H9 (cell line): ENCODE measurements at regions not wholly inside any gene's neighbourhood (a gene's known extent, or its start where the extent isn't known, plus 50 kb on each side); places are given as distances from the start of the nearest gene placed in this dataset.

ENCODE experiments used
- DNase-seq: peaks from one replicate; pipeline ENCODE4 v3.0.0-alpha.2; 2017
- H2AFZ ChIP-seq: one replicate; pipeline ENCODE4 v1.6.1; 2013; ENCODE audit warnings: mild to moderate bottlenecking, low read length, control low read depth, moderate library complexity
- H2AK5ac ChIP-seq: 2 replicates; pipeline ENCODE4 v1.6.1; 2013; ENCODE audit warnings: low read length, control low read depth, mixed read lengths; ENCODE audit not compliant: insufficient read length
- H2BK120ac ChIP-seq: one replicate; pipeline ENCODE4 v1.6.1; 2013; ENCODE audit warnings: low read depth, mild to moderate bottlenecking, low read length, control low read depth, inconsistent platforms; ENCODE audit not compliant: poor library complexity, severe bottlenecking
- H2BK12ac ChIP-seq: 2 replicates; pipeline ENCODE4 v1.6.1; 2013; ENCODE audit warnings: low read length, control low read depth, mixed read lengths, low read depth; ENCODE audit not compliant: insufficient read length
- H2BK15ac ChIP-seq: 2 replicates; pipeline ENCODE4 v1.6.1; 2013; ENCODE audit warnings: low read depth, low read length, control low read depth
- H2BK20ac ChIP-seq: one replicate; pipeline ENCODE4 v1.6.1; 2013; ENCODE audit warnings: low read depth, mild to moderate bottlenecking, low read length, control low read depth, inconsistent platforms; ENCODE audit not compliant: poor library complexity, severe bottlenecking
- H2BK5ac ChIP-seq: 2 replicates; pipeline ENCODE4 v1.6.1; 2013; ENCODE audit warnings: low read length, control low read depth, mixed read lengths; ENCODE audit not compliant: insufficient read length
- H3K14ac ChIP-seq: 2 replicates; pipeline ENCODE4 v1.6.1; 2013; ENCODE audit warnings: low read length, control low read depth; ENCODE audit not compliant: insufficient read depth
- H3K18ac ChIP-seq: 2 replicates; pipeline ENCODE4 v1.6.1; 2013; ENCODE audit warnings: low read depth, mild to moderate bottlenecking, mixed read lengths, low read length, control low read depth; ENCODE audit not compliant: insufficient read length
- H3K23ac ChIP-seq: 2 replicates; pipeline ENCODE4 v1.6.1; 2013; ENCODE audit warnings: low read length, control low read depth, mixed read lengths, low read depth; ENCODE audit not compliant: insufficient read length
- H3K23me2 ChIP-seq: 2 replicates; pipeline ENCODE4 v1.6.1; 2013; ENCODE audit warnings: low read depth, mild to moderate bottlenecking, mixed read lengths, low read length, control low read depth; ENCODE audit not compliant: insufficient read length, poor library complexity, severe bottlenecking
- H3K27ac ChIP-seq: 2 replicates; pipeline ENCODE4 v1.5.1; 2013; ENCODE audit warnings: low read length, control low read depth, mixed read lengths, low read depth; ENCODE audit not compliant: insufficient read length
- H3K27me3 ChIP-seq: 2 replicates; pipeline ENCODE4 v1.6.1; 2013; ENCODE audit warnings: low read length, control low read depth, inconsistent platforms; ENCODE audit not compliant: insufficient read depth
- H3K4ac ChIP-seq: 2 replicates; pipeline ENCODE4 v1.6.1; 2013; ENCODE audit warnings: low read depth, mild to moderate bottlenecking, control low read depth, inconsistent platforms, low read length, moderate library complexity
- H3K4me1 ChIP-seq: 2 replicates; pipeline ENCODE4 v1.6.1; 2013; ENCODE audit warnings: low read length, control low read depth, inconsistent platforms; ENCODE audit not compliant: insufficient read depth
- H3K4me2 ChIP-seq: 2 replicates; pipeline ENCODE4 v1.6.1; 2013; ENCODE audit warnings: low read length, control low read depth, mixed read lengths; ENCODE audit not compliant: insufficient read length, insufficient read depth
- H3K56ac ChIP-seq: 2 replicates; pipeline ENCODE4 v1.6.1; 2013; ENCODE audit warnings: low read depth, mild to moderate bottlenecking, mixed read lengths, low read length, control low read depth; ENCODE audit not compliant: insufficient read length
- H3K79me1 ChIP-seq: 2 replicates; pipeline ENCODE4 v1.6.1; 2013; ENCODE audit warnings: low read depth, mild to moderate bottlenecking, moderate library complexity, low read length, control low read depth, inconsistent platforms; ENCODE audit not compliant: insufficient read depth, poor library complexity, severe bottlenecking
- H3K79me2 ChIP-seq: 2 replicates; pipeline ENCODE4 v1.6.1; 2013; ENCODE audit warnings: low read length, control low read depth, inconsistent platforms; ENCODE audit not compliant: insufficient read depth
- H3K9ac ChIP-seq: 2 replicates; pipeline ENCODE4 v1.6.1; 2013; ENCODE audit warnings: low read length, control low read depth, mixed read lengths; ENCODE audit not compliant: insufficient read length; ENCODE audit errors: extremely low read depth
- H3K9me3 ChIP-seq: one replicate; pipeline ENCODE4 v1.6.1; 2013; ENCODE audit warnings: low read depth, low read length, inconsistent platforms; ENCODE audit not compliant: control insufficient read depth
- H3T11ph ChIP-seq: one replicate; pipeline ENCODE4 v1.6.1; 2013; ENCODE audit warnings: mild to moderate bottlenecking, low read length, control low read depth, inconsistent platforms
- H4K20me1 ChIP-seq: one replicate; pipeline ENCODE4 v1.6.1; 2013; ENCODE audit not compliant: control insufficient read depth, insufficient read length, insufficient read depth
- H4K5ac ChIP-seq: 2 replicates; pipeline ENCODE4 v1.6.1; 2013; ENCODE audit warnings: low read depth, mild to moderate bottlenecking, mixed read lengths, low read length, control low read depth; ENCODE audit not compliant: insufficient read length
- H4K8ac ChIP-seq: replicated peaks from 2 replicates; pipeline ENCODE4 v1.6.1; 2013; ENCODE audit warnings: low read length, control low read depth, mixed read lengths, low read depth; ENCODE audit not compliant: insufficient read length
- H4K91ac ChIP-seq: 2 replicates; pipeline ENCODE4 v1.6.1; 2013; ENCODE audit warnings: low read depth, mild to moderate bottlenecking, moderate library complexity, mixed read lengths, low read length, control low read depth; ENCODE audit not compliant: insufficient read length
- H3K27ac Mint-ChIP-seq, 3 experiments: 2 replicates in 2 of 3; 3 replicates in 1 of 3; pipeline ENCODE4 v1.8.0; 2020 to 2021; ENCODE audit warnings: mixed read lengths in 3 of 3, mild to moderate bottlenecking in 1 of 3, moderate library complexity in 1 of 3
- H3K27me3 Mint-ChIP-seq: 2 replicates; pipeline ENCODE4 v1.8.0; 2021; ENCODE audit warnings: low read depth, mild to moderate bottlenecking, moderate library complexity, mixed read lengths
- H3K36me3 Mint-ChIP-seq, 3 experiments: 2 replicates in 2 of 3; 3 replicates in 1 of 3; pipeline ENCODE4 v1.8.0; 2020 to 2021; ENCODE audit warnings: low read depth in 3 of 3, mixed read lengths in 3 of 3; ENCODE audit not compliant: insufficient read depth in 1 of 3
- H3K4me1 Mint-ChIP-seq, 2 experiments: 2 replicates each; pipeline ENCODE4 v1.8.0; 2020; ENCODE audit warnings: mixed read lengths in 2 of 2
- H3K4me3 Mint-ChIP-seq, 2 experiments: 2 replicates in 1 of 2; 3 replicates in 1 of 2; pipeline ENCODE4 v1.8.0; 2020 to 2021; ENCODE audit warnings: mild to moderate bottlenecking in 2 of 2, mixed read lengths in 2 of 2, moderate library complexity in 1 of 2
- H3K9me3 Mint-ChIP-seq, 2 experiments: 2 replicates in 1 of 2; 3 replicates in 1 of 2; pipeline ENCODE4 v1.8.0; 2020; ENCODE audit warnings: mild to moderate bottlenecking in 2 of 2, mixed read lengths in 2 of 2, moderate library complexity in 1 of 2
- CTCF ChIP-seq: fragments of 200-600 bp; sonication (generic); conservative IDR thresholded peaks from 3 replicates; pipeline ENCODE4 v1.8.0; 2021; ENCODE audit warnings: antibody characterized with exemption, mild to moderate bottlenecking
- WGBS: extraction: QIAGEN DNeasy Blood & Tissue Kit; methylation state at CpG from one replicate; pipeline ENCODE4 v1.1.7; 2013; ENCODE audit warnings: missing lambda C conversion rate, low lambda C conversion rate, mixed read lengths; ENCODE audit not compliant: insufficient read length; ENCODE audit errors: extremely low coverage; 5-methylcytosine and 5-hydroxymethylcytosine counted together

GRCh38 chr16:87551487-87551886 lies 50.8 kb upstream of the JPH3 start:
- Histone ChIP-seq H3K23me2 (no peaks in the 10 kb centered on the region), H3K18ac (no peak overlapping the region), H3K56ac (no peak overlapping the region), H3K4me2 (no peak overlapping the region), H2BK12ac (no peak overlapping the region), H2BK120ac (no peak overlapping the region), H4K8ac (no peak overlapping the region), H3K27ac (no peak overlapping the region), H2BK15ac (no peak overlapping the region), H2AFZ (no peak overlapping the region), H3K4ac (no peak overlapping the region), H3K27me3 (no peaks in the 10 kb centered on the region), H3K23ac (no peak overlapping the region), H2BK5ac (no peak overlapping the region), H4K91ac (no peak overlapping the region), H3K79me2 (no peaks in the 10 kb centered on the region), H3K9me3 (no peaks in the 10 kb centered on the region), H4K20me1 (no peaks in the 10 kb centered on the region), H3T11ph (no peak overlapping the region), H3K9ac (no peak overlapping the region), H3K14ac (no peak overlapping the region), H3K4me1 (no peaks in the 10 kb centered on the region), H2BK20ac (no peak overlapping the region), H3K79me1 (no peaks in the 10 kb centered on the region), H4K5ac (no peak overlapping the region), H2AK5ac (no peak overlapping the region)
- Mint-ChIP-seq H3K27ac (no peak overlapping the region), H3K27me3 (peaks cover 19% of the 10 kb centered on the region), H3K9me3 (peaks cover 2 to 3% of the 10 kb centered on the region in 2 experiments; a peak in 3 of 5 replicates), H3K4me1 (peaks cover 4 to 7% of the 10 kb centered on the region in 2 experiments; a peak in 2 of 4 replicates), H3K36me3 (peaks cover 0 to 2% (median 2%) of the 10 kb centered on the region in 3 experiments; a peak in 4 of 7 replicates), H3K4me3 (no peak overlapping the region)
- no peak for TF ChIP-seq CTCF
- WGBS = no CpG with 5 or more reads among the region's 5 CpGs
- DNase-seq = no peak
